NT2/D1 (cell line): ENCODE measurements at regions not wholly inside any gene's neighbourhood (a gene's known extent, or its start where the extent isn't known, plus 50 kb on each side); places are given as distances from the start of the nearest gene placed in this dataset.
A peak's percentile ranks its signal among the peaks of the same experiment; 100 is the strongest.

ENCODE experiments used
- DNase-seq: peaks from one replicate; pipeline ENCODE4 v3.0.0-alpha.2; 2011; ENCODE audit warnings: low read depth, low spot score
- H3K27me3 ChIP-seq: 2 replicates; pipeline ENCODE4 v1.6.0; 2011; ENCODE audit warnings: mild to moderate bottlenecking; ENCODE audit not compliant: insufficient read length, insufficient read depth
- H3K36me3 ChIP-seq: 2 replicates; pipeline ENCODE4 v1.6.1; 2011; ENCODE audit warnings: mild to moderate bottlenecking, low read length, mixed read lengths; ENCODE audit not compliant: insufficient read depth, insufficient read length
- H3K4me1 ChIP-seq: 2 replicates; pipeline ENCODE4 v1.5.1; 2011; ENCODE audit not compliant: insufficient read depth, insufficient read length
- H3K4me3 ChIP-seq: 2 replicates; pipeline ENCODE4 v1.5.1; 2011; ENCODE audit warnings: low read depth; ENCODE audit not compliant: insufficient read length
- H3K9ac ChIP-seq: 2 replicates; pipeline ENCODE4 v1.6.0; 2011; ENCODE audit warnings: low read depth; ENCODE audit not compliant: insufficient read length
- H3K9me3 ChIP-seq: 2 replicates; pipeline ENCODE4 v1.5.1; 2011; ENCODE audit warnings: mild to moderate bottlenecking, low read length; ENCODE audit not compliant: insufficient read depth
- SUZ12 ChIP-seq: IDR thresholded peaks from 2 replicates; pipeline ENCODE4 v1.6.1; 2011; ENCODE audit not compliant: insufficient read length, insufficient read depth; ENCODE audit errors: extremely low read depth
- YY1 ChIP-seq: IDR thresholded peaks from 2 replicates; pipeline ENCODE4 v1.6.1; 2011; ENCODE audit not compliant: insufficient read length, insufficient read depth
- ZNF274 ChIP-seq: IDR thresholded peaks from 2 replicates; pipeline ENCODE4 v1.6.1; 2011; ENCODE audit warnings: mild to moderate bottlenecking, low read depth, low read length

DNA sequence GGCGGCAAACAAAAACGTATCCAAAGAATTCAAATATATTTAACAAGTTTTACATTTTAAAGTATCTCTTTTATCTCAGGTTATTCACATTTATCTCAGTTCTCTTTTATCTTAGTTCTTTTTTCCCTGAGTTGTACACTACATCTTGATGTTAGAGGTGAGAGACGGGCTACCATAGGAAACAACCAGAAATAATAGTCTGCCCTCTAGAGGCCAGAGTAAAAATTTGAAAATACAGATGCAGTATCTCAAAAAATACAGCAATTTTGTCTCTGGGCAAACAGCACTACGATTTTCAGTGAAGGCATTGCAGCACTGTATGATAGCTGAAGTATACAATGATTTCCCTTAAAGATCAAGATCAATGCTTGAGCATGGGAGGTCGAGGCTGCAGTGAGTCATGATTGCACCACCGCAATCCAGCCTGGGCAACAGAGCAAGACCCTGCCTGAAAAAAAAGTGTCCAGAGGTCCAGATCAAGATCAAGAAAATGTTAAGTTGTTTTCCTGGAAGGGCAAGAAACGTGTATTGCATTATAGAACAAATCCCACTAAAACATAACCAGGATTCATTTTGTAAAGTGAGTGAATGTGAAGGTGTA lies 82.6 kb upstream of the ATP11B start:
- Histone ChIP-seq H3K9ac (no peak overlapping the region), H3K9me3 (no peaks in the 10 kb centered on the region), H3K27me3 (no peaks in the 10 kb centered on the region), H3K4me3 (no peak overlapping the region), H3K36me3 (no peaks in the 10 kb centered on the region), H3K4me1 (no peaks in the 10 kb centered on the region)
- TF ChIP-seq YY1 (no peak), ZNF274 (no peak), SUZ12 (no peak)
- DNase-seq = no peak

DNA sequence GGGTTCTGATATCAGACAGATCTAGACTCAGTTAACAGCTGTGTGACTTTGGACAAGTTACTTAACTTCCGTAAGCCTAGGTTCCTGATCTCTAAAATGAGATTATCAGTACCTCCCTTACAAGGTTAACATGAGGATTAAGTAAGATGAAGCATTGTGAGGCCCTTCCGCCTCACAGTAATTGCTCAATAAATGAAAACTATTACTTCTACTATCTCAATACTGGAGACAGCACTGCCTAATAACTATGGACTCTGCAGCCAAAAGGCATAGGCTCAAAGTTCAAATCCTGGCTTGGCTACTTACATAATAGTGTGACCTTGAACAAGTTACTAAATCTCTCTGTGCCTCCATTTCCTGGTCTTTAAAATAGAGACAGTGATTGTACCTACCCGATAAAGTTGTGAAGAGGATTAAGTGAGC lies 82.0 kb upstream of the ATP11B start:
- TF ChIP-seq ZNF274 = no peak
- no peak for TF ChIP-seq YY1
- no peak for TF ChIP-seq SUZ12
- no peak overlapping the region for H3K9ac ChIP-seq
- no peaks in the 10 kb centered on the region for H3K9me3 ChIP-seq
- H3K4me3 ChIP-seq = no peak overlapping the region
- H3K36me3 ChIP-seq = no peaks in the 10 kb centered on the region
- no peaks in the 10 kb centered on the region for H3K27me3 ChIP-seq
- no peak for DNase-seq
- H3K4me1 ChIP-seq = no peaks in the 10 kb centered on the region

- H3K4me1 ChIP-seq = no peaks in the 10 kb centered on the region
Observed at GRCh38 chr3:182711853-182712252, 81.5 kb upstream of the ATP11B start.

DNA sequence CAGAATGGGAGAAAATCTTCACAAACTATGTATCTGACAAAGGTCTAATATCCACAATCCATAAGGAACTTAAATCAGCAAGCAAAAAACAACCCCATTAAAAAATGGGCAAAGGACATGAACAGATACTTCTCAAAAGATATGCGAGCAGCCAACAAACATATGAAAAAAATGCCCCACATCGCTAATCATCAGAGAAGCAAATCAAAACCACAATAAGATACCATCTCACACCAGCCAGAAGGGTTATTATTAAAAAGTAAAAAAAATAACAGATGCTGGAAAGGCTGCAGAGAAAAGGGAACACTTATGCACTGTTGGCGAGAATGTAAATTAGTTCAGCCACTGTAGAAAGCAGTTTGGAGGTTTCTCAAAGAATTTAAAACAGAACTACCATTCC lies 80.2 kb upstream of the ATP11B start:
- H3K4me1 ChIP-seq = no peaks in the 10 kb centered on the region
- no peaks in the 10 kb centered on the region for H3K9me3 ChIP-seq
- H3K4me3 ChIP-seq = no peak overlapping the region
- no peak for DNase-seq
- TF ChIP-seq SUZ12 (no peak), ZNF274 (no peak), YY1 (no peak)
- H3K27me3 ChIP-seq = no peaks in the 10 kb centered on the region
- no peaks in the 10 kb centered on the region for H3K36me3 ChIP-seq
- H3K9ac ChIP-seq = no peak overlapping the region

More at GRCh38 chr3:182711853-182712252, 81.5 kb upstream of the ATP11B start:
- no peaks in the 10 kb centered on the region for H3K9me3 ChIP-seq
- no peak for TF ChIP-seq SUZ12
- no peak for TF ChIP-seq ZNF274
- no peak for TF ChIP-seq YY1
- H3K9ac ChIP-seq = no peak overlapping the region
- no peaks in the 10 kb centered on the region for H3K36me3 ChIP-seq
- DNase-seq = no peak
- no peak overlapping the region for H3K4me3 ChIP-seq
- no peaks in the 10 kb centered on the region for H3K27me3 ChIP-seq

DNA sequence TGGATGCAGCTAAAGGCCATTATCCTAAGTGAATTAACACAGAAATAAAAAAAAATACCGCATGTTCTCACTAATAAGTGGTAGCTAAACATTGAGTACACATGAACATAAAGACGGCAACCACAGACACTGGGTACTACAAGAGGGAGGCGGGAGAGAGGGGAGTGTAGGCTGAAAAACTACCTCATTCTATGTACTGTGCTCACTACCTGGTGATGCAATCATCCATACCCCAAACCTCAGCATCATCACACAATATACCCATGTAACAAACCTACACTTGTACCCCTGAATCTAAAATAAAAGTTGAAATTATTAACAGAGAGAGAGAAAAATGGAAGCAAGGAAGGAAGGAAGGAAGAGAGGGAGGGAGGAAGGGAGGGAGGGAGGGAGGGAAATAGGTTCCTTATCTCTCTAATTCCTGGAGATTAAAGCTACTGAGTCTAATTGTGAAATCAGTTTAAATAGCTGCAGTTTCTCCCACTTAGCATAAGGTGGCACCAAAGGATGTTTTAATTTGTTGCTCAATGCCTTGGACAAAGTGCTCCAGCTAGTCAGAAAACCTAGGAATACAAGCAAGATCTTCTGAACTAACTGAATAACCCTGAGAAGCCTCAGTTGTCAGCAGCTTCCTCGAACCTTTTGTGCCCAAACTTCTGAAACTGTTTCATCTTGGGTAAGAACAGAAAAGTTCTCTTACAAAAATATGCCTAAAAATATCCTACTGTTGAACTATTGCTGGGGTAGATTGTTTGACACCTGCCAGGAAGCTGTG lies 79.4 kb upstream of the ATP11B start:
- no peak overlapping the region for H3K4me3 ChIP-seq
- no peak overlapping the region for H3K9ac ChIP-seq

GRCh38 chr3:182715006-182715405 lies 78.3 kb upstream of the ATP11B start:
- TF ChIP-seq ZNF274 (no peak), YY1 (no peak), SUZ12 (no peak)
- Histone ChIP-seq H3K36me3 (no peaks in the 10 kb centered on the region), H3K4me1 (no peaks in the 10 kb centered on the region), H3K9me3 (no peaks in the 10 kb centered on the region), H3K4me3 (no peak overlapping the region), H3K27me3 (no peaks in the 10 kb centered on the region), H3K9ac (no peak overlapping the region)
- no peak for DNase-seq

More for the DNA sequence above, 79.4 kb upstream of the ATP11B start:
- Histone ChIP-seq H3K27me3 (no peaks in the 10 kb centered on the region), H3K9me3 (no peaks in the 10 kb centered on the region), H3K4me1 (no peaks in the 10 kb centered on the region), H3K36me3 (no peaks in the 10 kb centered on the region)
- DNase-seq = peak; percentile 39
- TF ChIP-seq SUZ12 (no peak), ZNF274 (no peak), YY1 (no peak)

- Histone ChIP-seq H3K27me3 (no peaks in the 10 kb centered on the region), H3K9me3 (no peaks in the 10 kb centered on the region), H3K4me1 (no peaks in the 10 kb centered on the region), H3K4me3 (no peak overlapping the region), H3K9ac (no peak overlapping the region), H3K36me3 (no peaks in the 10 kb centered on the region)
- no peak for DNase-seq
- TF ChIP-seq YY1 = no peak
- no peak for TF ChIP-seq SUZ12
- no peak for TF ChIP-seq ZNF274
Observed at GRCh38 chr3:182716114-182716688, 77.1 kb upstream of the ATP11B start.
